ENCODE measurements at regions not wholly inside any gene's neighbourhood (a gene's known extent, or its start where the extent isn't known, plus 50 kb on each side); places are given as distances from the start of the nearest gene placed in this dataset.

- no peak overlapping the region for H3K4me3 ChIP-seq (ENCODE audit: low read length)
- DNase-seq (ENCODE audit: low read depth): no peak
- no peak for TF ChIP-seq CTCF (IDR thresholded peaks at IDR 0.05; ENCODE audit: insufficient read depth, low read depth, low read length, missing control alignments)
These were observed 63.4 kb upstream of the ARHGAP28 start for GRCh38 chr18:6666012-6666685.

GRCh38 chr18:6668836-6669235 lies 60.7 kb upstream of the ARHGAP28 start:
- no peak for TF ChIP-seq CTCF (IDR thresholded peaks at IDR 0.05; ENCODE audit: insufficient read depth, low read depth, low read length, missing control alignments)
- DNase-seq (ENCODE audit: low read depth): no peak
- H3K4me3 ChIP-seq (ENCODE audit: low read length): no peak overlapping the region

- H3K4me3 ChIP-seq (ENCODE audit: low read length): no peak overlapping the region
- TF ChIP-seq CTCF (IDR thresholded peaks at IDR 0.05; ENCODE audit: insufficient read depth, low read depth, low read length, missing control alignments): no peak
- no peak for DNase-seq (ENCODE audit: low read depth)
These were observed 56.7 kb upstream of the ARHGAP28 start for GRCh38 chr18:6672821-6673308.

GRCh38 chr18:6677086-6677485 lies 52.4 kb upstream of the ARHGAP28 start:
- no peak overlapping the region for H3K4me3 ChIP-seq (ENCODE audit: low read length)
- TF ChIP-seq CTCF (IDR thresholded peaks at IDR 0.05; ENCODE audit: insufficient read depth, low read depth, low read length, missing control alignments): no peak
- no peak for DNase-seq (ENCODE audit: low read depth)

- no peak for DNase-seq (ENCODE audit: low read depth)
- H3K4me3 ChIP-seq (ENCODE audit: low read length): no peak overlapping the region
- TF ChIP-seq CTCF (IDR thresholded peaks at IDR 0.05; ENCODE audit: insufficient read depth, low read depth, low read length, missing control alignments): no peak
These were observed 50.3 kb upstream of the ARHGAP28 start for GRCh38 chr18:6679201-6679600.
